GM21723 (cell line): ENCODE measurements at regions not wholly inside any gene's neighbourhood (a gene's known extent, or its start where the extent isn't known, plus 50 kb on each side); places are given as distances from the start of the nearest gene placed in this dataset.
A peak's percentile ranks its signal among the peaks of the same experiment; 100 is the strongest.

Source experiments
- ATAC-seq: cut with Tn5 transposase; IDR thresholded peaks from one replicate; pipeline ENCODE4 v1.9.1; 2021; ENCODE audit warnings: mild to moderate bottlenecking, moderate library complexity; ENCODE audit not compliant: unreplicated experiment

- no peak for ATAC-seq
Measured at GRCh38 chr5:34526682-34527305, 129.3 kb upstream of the RAI14 start.

GRCh38 chr5:34529581-34530331, 126.4 kb upstream of the RAI14 start:
- ATAC-seq: no peak

- no peak for ATAC-seq
Measured at GRCh38 chr5:34530637-34531036, 125.5 kb upstream of the RAI14 start.

- no peak for ATAC-seq
Measured at GRCh38 chr5:34531751-34532360, 124.3 kb upstream of the RAI14 start.

GRCh38 chr5:34533582-34534522, 122.3 kb upstream of the RAI14 start:
- ATAC-seq: peak; percentile 91

- no peak for ATAC-seq
Measured at GRCh38 chr5:34534523-34535103, 121.5 kb upstream of the RAI14 start.

- ATAC-seq: no peak
Measured at GRCh38 chr5:34535433-34535832, 120.7 kb upstream of the RAI14 start.

- no peak for ATAC-seq
Measured at GRCh38 chr5:34535944-34536623, 120.0 kb upstream of the RAI14 start.

- ATAC-seq: no peak
Measured at GRCh38 chr5:34536699-34537098, 119.4 kb upstream of the RAI14 start.

- no peak for ATAC-seq
Measured at GRCh38 chr5:34538026-34538672, 118.0 kb upstream of the RAI14 start.

GRCh38 chr5:34539183-34539582, 116.9 kb upstream of the RAI14 start:
- no peak for ATAC-seq

GRCh38 chr5:34541067-34541466, 115.1 kb upstream of the RAI14 start:
- ATAC-seq: no peak

- ATAC-seq: no peak
Measured at GRCh38 chr5:34542818-34543217, 113.3 kb upstream of the RAI14 start.

- no peak for ATAC-seq
Measured at GRCh38 chr5:34543687-34544086, 112.4 kb upstream of the RAI14 start.

- ATAC-seq: no peak
Measured at GRCh38 chr5:34544403-34544802, 111.7 kb upstream of the RAI14 start.

- no peak for ATAC-seq
Measured at GRCh38 chr5:34545164-34545563, 111.0 kb upstream of the RAI14 start.

GRCh38 chr5:34545626-34546025, 110.5 kb upstream of the RAI14 start:
- no peak for ATAC-seq

- ATAC-seq: no peak
Measured at GRCh38 chr5:34547300-34548085, 108.6 kb upstream of the RAI14 start.

- no peak for ATAC-seq
Measured at GRCh38 chr5:34548086-34548403, 108.1 kb upstream of the RAI14 start.
